HG02852 (cell line): ENCODE measurements at regions not wholly inside any gene's neighbourhood (a gene's known extent, or its start where the extent isn't known, plus 50 kb on each side); places are given as distances from the start of the nearest gene placed in this dataset.
A peak's percentile ranks its signal among the peaks of the same experiment; 100 is the strongest.
"Not testable (repeated sequence)": the region's sequence is repeated elsewhere in the genome, so short reads cannot be mapped to it uniquely, and the experiment has no call there.

Experiments used
- ATAC-seq: cut with Tn5 transposase; IDR thresholded peaks from one replicate; pipeline ENCODE4 v1.9.1; 2021; ENCODE audit warnings: mild to moderate bottlenecking, moderate library complexity; ENCODE audit not compliant: unreplicated experiment

DNA sequence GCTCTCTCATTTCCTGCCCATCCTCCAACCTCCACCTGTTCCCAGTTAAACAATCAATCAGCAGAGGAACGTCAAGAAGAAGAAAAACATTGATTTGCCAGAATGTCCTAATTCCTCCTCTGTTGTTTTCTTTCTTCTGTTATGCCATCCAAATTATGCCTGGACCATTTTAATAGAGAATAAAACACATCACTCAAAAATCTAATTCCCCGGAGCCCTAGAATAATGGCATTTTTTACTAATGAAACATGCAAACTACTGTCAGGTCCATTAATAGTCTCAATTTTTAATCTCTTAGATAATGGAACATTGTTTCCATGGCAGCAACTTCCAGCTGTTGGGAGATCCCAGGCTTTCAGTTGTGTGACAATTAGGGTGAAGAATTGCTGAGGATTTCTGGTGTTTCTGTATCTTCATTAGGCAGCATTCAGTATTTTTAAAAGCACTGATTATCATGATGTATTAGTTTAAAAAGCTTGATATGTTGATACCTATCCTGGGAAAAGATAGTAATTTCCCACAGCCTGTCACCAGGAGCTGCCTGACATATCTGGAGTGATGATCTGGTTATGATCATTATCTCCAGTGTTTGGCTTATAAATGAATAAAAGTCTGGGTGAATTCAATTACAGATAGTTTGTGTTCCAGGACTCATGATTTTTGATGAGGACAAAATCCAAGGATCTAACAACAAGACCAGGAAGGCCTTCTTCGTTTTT, 209.8 kb downstream of the TPBG start:
- no peak for ATAC-seq

DNA sequence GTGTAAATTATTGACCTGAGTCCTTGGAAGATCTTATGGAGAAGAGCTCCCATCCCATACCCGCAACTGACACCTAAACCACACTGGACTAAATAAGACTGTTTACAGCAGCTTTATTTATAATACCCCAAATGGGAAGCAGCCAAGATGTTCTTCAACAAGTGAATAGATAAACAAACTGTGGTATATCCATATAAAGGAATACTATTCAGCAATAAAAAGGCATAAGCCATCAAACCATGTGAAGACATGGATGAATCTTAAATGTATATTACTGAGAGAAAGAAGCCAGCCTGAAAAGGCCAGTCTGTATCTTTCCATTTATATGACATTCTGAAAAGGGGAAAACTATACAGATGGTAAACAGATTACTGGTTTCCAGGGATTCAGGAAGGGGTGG, 212.7 kb downstream of the TPBG start:
- no peak for ATAC-seq

DNA sequence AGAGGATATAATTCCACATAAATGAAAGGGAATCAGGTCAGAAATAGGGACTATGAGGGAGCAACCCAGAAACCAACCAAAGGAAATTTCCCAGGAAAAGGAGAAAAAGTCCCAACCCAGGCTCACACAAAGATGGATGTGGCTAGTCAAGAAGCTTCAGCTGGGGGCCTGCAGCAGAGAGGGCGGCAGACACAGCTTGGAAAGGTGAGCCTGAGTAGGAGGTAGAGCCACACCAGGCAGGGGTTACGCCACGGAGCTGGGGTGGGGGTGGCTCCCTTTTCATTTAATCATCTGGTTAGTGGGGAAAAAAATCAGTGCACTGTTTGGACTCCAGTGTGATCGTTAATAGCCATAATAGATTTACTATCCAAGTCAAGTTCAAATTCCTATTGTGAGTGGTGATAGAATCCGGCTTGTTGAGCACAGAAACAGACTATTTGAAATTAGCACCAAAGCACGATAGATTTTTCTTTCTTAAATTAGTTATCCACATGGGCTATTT, 220.6 kb downstream of the TPBG start:
- no peak for ATAC-seq

DNA sequence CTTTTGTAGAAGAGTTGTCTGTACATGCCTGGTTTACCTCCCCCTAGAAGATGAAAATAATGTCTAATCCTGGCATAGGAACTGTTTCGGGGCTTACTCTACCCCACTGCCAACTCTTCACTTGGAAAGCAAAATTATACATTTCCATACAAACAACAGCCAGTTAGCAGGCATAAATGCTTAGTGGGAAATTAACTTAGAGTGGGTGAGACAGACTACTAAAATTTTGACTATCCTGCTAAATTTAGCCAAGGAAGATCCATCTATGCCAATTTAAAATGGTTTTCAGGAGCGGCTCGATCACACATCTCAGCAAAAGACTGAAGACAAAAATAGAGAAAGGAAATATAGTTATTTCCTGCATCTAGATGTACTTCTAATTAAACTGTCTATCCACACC, 221.2 kb downstream of the TPBG start:
- no peak for ATAC-seq

DNA sequence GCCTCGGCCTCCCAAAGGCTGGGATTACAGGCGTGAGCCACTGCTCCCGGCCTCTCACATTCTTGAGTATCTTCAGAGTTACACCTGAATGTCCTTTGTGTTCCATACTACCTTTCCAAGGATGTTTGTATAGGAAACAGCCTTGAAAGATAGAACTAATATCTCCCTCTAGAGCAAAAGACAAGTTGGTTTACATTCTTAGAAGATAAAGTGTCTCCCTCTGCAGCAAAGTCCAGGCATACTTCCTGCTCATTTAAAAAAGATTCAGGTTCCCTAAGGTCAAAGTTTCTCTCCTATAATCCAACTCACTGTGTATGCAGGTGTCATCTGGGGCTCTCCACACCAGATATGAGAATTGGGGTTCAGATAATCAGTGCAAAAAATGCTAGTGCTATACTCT, 224.4 kb downstream of the TPBG start:
- ATAC-seq = no peak

DNA sequence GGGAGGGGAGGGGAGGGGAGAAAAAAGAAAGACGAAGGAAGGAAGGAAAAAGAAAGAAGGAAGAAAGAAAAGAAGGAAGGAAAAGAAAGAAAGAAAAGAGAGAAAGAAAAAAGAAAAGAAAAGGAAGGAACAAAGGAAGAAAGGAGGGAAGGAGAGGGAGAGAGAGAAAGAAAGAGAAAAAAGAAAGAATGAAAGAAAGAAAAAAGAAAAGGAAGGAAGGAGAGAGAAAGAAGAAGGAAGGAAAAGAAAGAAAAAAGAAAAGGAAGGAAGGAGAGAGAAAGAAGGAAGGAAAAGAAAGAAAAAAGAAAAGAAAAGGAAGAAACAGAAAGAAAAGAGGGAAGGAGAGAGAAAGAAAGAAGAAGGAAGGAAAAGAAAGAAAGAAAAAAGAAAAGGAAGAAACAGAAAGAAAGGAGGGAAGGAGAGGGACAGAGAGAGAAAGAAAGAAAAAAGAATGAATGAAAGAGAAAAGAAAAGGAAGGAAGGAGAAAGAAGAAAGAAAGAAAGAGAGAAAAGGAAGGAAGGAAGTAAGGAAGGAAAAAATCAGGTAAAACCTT, 225.3 kb downstream of the TPBG start:
- ATAC-seq = no peak

DNA sequence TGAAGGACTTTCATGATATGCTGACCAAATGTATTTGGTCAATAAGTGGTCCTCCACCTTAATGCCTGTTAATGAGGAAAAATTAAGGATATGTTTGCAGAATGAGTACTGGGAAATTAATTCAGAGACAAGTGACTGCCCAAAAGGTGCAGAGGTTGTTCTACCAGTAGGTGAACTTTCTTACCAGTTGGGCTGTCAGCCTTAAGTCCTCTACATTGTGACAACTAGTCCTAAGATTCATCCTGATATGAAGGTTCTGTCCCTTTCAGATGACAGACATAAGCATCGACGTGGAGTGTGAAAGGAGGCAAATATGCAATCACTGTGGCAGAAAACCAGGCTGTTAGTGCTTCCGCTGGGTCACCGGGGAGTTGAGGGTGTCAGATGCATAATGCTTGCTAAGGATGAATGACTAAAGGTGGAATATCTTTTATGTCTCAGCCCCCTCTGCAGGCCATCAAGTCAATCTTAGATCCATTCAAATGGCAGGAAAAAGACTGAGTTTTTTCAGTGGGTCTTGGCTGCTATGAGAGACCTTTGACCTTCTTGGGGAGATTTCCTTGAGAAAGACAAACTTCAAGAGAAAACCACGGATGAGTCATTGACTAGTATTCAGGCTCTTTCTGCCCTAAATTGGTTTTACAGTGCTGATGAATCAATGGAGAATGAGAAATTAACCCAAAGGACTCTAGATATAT, 226.0 kb downstream of the TPBG start:
- peak; percentile 66 for ATAC-seq

DNA sequence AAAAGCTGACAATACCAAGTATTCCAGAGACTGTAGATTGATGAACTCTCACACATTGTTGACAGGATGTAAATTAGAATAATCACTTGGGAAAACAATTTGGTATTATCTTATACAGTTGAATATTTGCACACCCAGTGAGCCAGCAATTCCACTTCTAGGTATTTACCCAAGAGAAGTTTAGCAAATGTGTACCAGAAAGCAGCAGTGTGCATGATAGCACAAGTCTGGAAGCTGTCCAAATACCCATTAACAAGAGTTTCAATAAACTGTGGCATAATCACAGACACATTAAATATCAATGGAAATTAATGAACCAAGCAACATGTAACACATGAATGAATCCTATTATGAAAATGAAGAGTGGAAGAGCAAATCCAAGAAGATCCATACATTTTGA, 233.6 kb downstream of the TPBG start:
- no peak for ATAC-seq

DNA sequence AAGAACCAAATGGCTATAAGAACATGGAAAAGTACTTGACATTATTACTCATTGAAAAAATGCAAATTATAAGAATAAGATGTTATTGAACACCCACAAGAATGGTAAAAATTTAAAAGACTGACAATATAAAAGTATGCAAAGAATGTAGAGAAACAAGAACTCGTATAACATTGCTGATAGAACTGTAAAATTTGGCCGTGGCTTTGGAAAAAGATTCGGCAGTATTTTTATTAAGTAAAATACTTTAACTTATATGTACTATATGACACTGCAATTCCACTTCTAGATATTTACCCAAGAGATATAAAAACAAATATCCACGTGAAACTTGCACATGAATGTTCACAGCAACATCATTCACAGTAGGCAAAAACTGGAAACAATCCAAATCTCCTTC, 239.2 kb downstream of the TPBG start:
- ATAC-seq = no peak

DNA sequence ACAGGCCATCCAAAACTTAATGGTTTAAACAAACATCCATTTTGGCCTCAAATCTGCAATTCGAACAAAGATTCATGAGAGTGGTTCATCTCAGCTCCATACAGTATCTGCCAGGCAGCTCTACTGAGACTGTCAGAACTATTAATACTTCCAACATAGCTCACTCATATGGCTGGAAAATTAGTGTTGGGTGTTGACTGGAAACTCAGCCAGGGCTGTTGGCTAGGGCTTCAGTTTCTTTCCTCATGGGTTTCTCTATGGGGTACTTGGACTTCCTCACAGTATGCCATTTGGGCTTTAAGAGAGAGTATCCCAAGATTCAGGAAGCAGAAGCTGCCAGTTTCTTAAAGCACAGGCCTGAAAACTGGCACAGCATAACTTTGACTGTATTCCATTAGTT, 240.3 kb downstream of the TPBG start:
- ATAC-seq = no peak

DNA sequence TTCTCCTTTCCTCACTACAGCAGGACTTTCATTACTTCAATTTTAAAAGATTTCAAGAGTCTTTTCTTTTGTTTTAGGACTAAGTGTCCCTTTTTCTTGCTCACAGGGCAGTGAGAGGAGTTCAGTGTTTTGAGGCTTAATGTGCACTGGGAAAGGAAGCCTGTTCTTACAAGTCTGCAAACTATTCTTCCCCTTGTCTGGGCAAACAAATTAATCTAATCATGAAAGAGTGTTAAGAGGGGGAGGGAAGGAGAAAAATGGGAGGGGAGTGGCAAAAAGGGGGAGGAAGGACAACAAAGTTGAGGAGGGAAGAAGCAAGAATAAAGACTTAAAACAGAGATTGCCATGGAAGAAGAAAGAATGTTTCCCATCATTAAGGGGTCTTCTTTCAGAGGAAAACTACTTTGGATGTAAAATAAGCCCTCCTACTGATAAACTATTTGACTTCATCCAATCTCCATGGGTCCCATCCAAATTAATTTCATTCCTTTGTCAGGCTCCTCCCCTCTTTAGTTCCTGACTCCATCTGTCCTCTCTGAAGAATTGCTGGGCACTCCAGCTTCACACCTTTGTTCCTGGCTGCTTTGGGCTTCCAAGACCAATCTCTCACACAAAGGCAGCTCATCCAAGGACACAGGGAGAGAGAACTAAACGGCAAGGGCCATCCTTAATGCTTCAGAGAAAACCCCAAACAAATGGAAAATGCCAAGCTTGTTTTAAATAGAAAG, 244.5 kb downstream of the TPBG start:
- ATAC-seq = no peak

DNA sequence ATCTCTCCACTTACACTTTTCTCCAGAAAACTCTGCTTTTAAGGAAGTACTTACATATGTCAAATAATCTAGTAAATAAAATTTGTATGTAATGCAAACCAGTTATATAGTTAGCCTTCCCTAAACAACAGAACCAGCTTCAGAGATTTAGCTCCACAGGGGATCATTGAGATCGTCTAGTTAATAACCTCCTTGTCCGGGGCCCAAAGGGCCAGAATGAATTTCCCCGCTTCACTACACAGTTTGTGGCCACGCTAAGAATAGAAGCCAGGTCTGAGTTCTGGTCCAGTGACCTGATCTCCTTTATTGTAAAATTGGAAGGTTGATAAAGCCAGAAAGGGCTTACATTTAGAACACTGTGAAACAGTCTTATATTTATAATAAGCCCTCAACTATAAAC, 245.2 kb downstream of the TPBG start:
- ATAC-seq = no peak

DNA sequence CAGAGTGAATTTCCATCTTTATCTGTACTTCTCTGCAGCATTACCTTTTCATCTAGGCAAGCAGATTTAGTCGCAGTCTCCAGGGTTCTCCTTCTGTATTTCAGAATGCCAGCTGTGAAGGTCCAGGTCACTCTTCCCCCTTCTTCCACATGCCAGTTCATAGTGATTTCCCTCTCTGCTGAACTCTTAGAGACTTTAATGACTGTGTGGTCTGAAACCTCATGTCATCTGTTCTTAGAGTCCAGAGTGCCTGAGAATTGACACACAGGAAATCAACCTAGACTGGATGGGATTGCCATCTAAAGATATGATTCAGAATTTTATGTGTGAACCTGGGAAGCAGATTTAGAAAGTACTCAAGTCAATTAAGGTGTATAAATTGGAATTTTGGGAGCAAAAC, 248.1 kb downstream of the TPBG start:
- ATAC-seq = no peak

DNA sequence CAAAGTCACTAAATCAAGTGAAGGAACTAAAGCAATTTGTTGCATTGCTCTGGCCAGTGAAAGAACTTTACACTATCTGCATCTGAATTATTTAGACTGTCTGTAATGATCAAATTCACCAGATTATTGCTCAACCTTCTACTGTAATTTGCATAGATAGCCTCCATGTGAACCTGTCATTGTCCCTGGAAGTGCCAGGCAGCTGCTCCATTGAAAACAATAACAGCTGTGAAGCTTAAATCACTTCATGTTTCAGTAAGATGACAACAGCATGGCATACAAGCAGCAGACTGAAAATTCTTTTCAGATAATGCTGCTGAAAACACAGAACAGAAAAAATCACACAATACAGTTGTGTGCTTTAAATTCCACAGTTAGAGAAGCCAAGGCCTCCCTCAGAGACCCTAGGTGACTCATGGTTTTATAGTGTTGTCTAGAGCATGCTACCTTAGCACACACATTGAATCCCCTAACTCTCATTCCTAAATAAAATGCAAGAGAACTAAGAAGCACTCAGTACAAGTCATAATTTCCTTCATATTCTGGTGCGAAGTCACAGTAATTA, 248.9 kb downstream of the TPBG start:
- no peak for ATAC-seq

DNA sequence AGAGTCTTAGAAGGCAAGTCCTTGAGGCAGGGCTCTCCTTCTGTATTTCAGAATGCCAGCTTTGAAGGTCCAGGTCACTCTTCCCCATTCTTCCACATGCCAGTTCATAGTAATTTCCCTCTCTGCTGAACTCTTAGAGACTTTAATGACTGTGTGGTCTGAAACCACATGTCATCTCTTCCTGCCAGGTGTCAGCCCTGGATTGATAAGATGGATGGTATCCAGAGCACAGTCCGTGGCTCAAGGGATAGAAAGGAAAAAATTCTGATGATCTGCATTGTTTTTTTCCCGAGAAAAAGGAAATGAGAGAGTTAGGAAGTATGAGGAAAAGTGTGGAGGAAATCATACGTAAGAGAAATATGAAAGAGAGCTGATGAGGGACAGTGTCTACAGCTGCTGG, 250.9 kb downstream of the TPBG start:
- no peak for ATAC-seq

DNA sequence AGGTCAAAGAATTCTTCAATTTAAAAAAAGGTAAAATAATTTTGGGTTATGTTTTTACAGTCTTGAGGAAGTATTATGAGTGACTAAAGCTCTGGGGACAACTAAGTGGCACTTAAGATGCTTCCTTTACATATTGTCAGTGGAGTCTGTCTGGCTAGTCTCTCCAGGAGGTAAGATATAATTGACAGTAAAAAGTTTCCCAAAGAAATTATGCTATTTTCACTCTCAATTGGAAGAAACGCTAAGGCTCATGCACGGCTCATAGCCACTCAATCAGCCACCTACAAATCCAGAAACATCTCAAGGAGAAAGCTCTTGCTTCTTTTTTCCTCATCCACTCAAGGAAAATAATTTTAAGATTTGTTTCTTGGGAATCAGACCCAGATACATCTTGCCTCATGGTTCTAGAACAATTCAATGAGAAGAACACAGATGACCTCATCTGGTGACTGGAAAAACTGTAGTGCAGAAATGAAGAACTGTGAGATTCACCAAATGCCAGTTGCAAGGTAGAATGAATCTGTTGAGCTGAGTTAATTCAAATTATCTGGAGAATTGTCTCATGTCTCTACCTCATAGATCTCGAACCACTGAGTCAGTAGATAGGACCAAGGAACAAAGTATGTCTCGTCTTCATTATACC, 252.9 kb downstream of the TPBG start:
- ATAC-seq = no peak

DNA sequence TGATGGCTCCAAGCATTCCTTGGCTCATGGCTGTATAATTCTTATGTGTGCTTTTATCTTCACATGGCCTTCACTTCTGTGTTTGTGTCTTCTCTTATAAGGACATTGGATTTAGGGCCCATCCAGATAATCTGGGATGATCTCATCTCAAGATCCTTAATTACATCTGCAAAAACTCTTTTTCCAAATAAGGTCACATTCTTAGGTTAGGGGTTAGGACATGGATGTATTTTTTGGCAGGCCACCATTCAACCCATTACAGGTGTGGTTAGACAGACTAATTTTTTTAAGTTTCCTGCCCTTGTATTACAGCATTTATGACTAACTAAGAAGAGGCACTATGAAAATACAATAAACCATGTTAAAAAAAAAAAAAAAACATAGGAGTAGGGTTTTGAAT, 254.0 kb downstream of the TPBG start:
- ATAC-seq = no peak

DNA sequence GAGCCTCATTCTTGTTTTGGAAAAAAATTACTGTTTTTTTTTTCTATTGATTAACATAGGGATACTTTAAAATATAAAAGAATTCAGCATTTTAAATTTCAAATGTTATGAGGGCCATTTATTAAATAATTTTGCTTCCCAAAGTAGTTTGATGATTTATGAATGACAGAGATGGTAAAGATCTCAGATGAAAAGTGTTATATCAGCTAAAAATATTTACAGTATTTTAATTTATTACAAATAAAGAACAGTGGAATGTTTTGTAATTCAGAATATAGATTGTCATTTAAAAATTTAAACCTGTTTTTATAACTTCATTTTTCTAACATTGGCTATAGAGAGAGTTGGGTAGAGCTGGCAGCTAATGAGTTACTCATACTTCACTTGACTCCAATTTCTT, 256.0 kb downstream of the TPBG start:
- ATAC-seq = no peak

DNA sequence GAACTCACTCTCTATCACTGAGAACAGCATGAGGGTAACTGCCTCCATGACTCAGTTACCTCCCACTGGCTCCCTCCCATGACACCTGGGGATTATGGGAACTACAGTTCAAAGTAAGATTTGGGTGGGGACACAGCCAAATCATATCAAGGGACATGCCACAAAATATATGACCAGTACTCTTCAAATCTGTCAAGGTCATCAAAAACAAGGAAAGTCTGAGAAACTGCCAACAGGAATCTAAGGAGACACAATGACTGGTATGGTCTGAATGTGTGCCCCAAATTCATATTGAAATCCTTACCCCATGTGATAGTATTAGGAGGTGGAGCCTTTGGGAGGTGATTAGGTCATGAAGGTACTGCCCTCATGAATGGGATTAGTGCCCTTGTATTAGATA, 258.8 kb downstream of the TPBG start:
- ATAC-seq = no peak

DNA sequence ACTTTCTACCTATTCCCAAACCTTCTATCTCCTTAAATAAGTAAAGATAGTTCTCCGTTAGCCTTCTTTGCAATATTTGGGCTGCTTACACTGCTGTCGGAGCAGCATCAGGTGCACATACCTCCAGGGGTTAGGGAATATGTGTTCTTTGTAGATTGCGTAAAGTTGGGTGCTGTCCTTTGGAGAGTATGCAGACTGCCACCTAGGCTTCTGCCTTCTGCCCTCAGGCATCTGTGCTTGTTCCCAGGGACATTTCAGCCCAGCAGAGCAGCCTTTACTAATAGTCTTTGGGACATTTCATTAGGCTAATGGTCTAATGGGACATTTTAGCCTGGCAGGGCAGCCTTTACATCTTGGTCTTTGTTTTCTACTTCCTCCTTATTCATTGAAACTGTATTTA, 260.6 kb downstream of the TPBG start:
- ATAC-seq = no peak

DNA sequence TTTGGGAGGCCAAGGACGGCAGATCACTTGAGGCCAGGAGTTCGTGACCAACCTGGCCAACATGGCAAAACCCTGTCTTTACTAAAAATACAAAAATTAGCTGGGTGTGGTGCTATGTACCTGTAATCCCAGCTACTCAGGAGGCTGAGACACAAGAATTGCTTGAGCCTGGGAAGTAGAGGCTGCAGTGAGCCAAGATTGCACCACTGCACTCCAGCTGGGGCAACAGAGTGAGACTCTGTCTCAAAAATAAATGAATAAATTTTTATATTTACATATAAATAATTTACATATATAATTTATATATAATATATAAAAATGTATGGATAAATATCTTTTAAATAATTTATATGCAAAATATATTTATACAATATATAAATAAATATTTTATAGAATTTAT, 263.3 kb downstream of the TPBG start:
- ATAC-seq = not testable (repeated sequence)
